HepG2 (cell line): ENCODE measurements at regions not wholly inside any gene's neighbourhood (a gene's known extent, or its start where the extent isn't known, plus 50 kb on each side); places are given as distances from the start of the nearest gene placed in this dataset.

Experiments used
- ATAC-seq: fragments of 200-7000 bp; cut with Tn5 transposase; 3 replicates; pipeline ENCODE4 v1.9.1; 2020; ENCODE audit warnings: mild to moderate bottlenecking, moderate library complexity
- BruUV-seq: library from RNA; stranded (reverse); fragments of 400-500 nt; replicated peaks from 2 replicates; lab custom pipeline; 2021; lab: Mats Ljungman, UMichigan
- CTCF ChIA-PET: fragments of 300-600 bp; formaldehyde crosslinking; extraction: SDS; loops from one replicate; lab custom pipeline; 2021; ENCODE audit warnings: low total read pairs, inconsistent platforms, low intra/inter-chr PET ratio; lab: Yijun Ruan, JAX
- POLR2A ChIA-PET: fragments of 350-600 bp; sonication (Branson Sonifier 250); formaldehyde crosslinking; loops from one replicate; lab custom pipeline; 2020; ENCODE audit warnings: antibody characterized with exemption, inconsistent platforms; lab: Yijun Ruan, JAX
- DNase-seq: peaks from one replicate; pipeline ENCODE4 v3.0.0-alpha.2; 2015; ENCODE audit warnings: low spot score
- FAIRE-seq: peaks from 3 replicates; lab custom pipeline; 2011; peaks lifted over from hg19 to GRCh38; lab: Jason Lieb, UNC
- H2AFZ ChIP-seq: one replicate; pipeline ENCODE4 v1.6.1; 2011; ENCODE audit warnings: low read length, inconsistent platforms
- H3K27ac ChIP-seq: fragments of 300-600 bp; 3 replicates; pipeline ENCODE4 v1.8.0; 2011; ENCODE audit warnings: mixed run types, mild to moderate bottlenecking, mixed read lengths, low read length, inconsistent platforms; ENCODE audit not compliant: insufficient read depth; ENCODE audit errors: extremely low read length
- H3K27me3 ChIP-seq, 2 experiments: fragments of 200-600 bp in 1 of 2; 2 replicates in 1 of 2; 3 replicates in 1 of 2; pipeline versions ENCODE4 v1.6.0 to v1.8.0; 2011; ENCODE audit warnings: low read length in 2 of 2, mild to moderate bottlenecking in 2 of 2, moderate library complexity in 2 of 2, inconsistent platforms in 1 of 2; ENCODE audit not compliant: insufficient read depth in 2 of 2, control insufficient read depth in 1 of 2
- H3K36me3 ChIP-seq, 2 experiments: fragments of 200-600 bp in 1 of 2; replicated peaks in 1 of 2; 2 replicates in 1 of 2; 3 replicates in 1 of 2; pipeline versions ENCODE4 v1.5.1 to v1.8.0; 2011; ENCODE audit warnings: low read length in 2 of 2, inconsistent platforms in 1 of 2; ENCODE audit not compliant: insufficient read depth in 2 of 2, control insufficient read depth in 1 of 2
- H3K4me1 ChIP-seq: 2 replicates; pipeline ENCODE4 v1.5.1; 2012; ENCODE audit warnings: low read length, inconsistent platforms; ENCODE audit not compliant: insufficient read depth
- H3K4me2 ChIP-seq: 2 replicates; pipeline ENCODE4 v1.6.0; 2011; ENCODE audit warnings: low read depth, low read length, inconsistent platforms
- H3K4me3 ChIP-seq, 3 experiments: fragments of 200-600 bp in 1 of 3; sonication (generic), shearing (Covaris generic) in 1 of 3; replicated peaks in 1 of 3; 2 replicates each; pipeline ENCODE4 v1.5.1; 2011 to 2016; ENCODE audit warnings: low read length in 3 of 3, inconsistent platforms in 2 of 3, low read depth in 2 of 3, mild to moderate bottlenecking in 2 of 3, control low read depth in 1 of 3, mixed read lengths in 1 of 3; ENCODE audit not compliant: insufficient read depth in 1 of 3
- H3K79me2 ChIP-seq: one replicate; pipeline ENCODE4 v1.6.1; 2011; ENCODE audit warnings: low read length, inconsistent platforms; ENCODE audit not compliant: insufficient read depth
- H3K9ac ChIP-seq: 2 replicates; pipeline ENCODE4 v1.6.0; 2011; ENCODE audit warnings: mild to moderate bottlenecking, low read depth, low read length, inconsistent platforms; ENCODE audit not compliant: insufficient read depth
- H3K9me3 ChIP-seq: 2 replicates; pipeline ENCODE4 v1.5.1; 2012; ENCODE audit warnings: mild to moderate bottlenecking, low read length
- H4K20me1 ChIP-seq: 2 replicates; pipeline ENCODE4 v1.6.0; 2011; ENCODE audit warnings: inconsistent platforms, mild to moderate bottlenecking, low read length, moderate library complexity; ENCODE audit not compliant: insufficient read depth
- ATRX ChIP-seq: sonication (generic); formaldehyde crosslinking; IDR thresholded peaks from 2 replicates; pipeline ENCODE4 v1.4.0; 2020; ENCODE audit warnings: missing genetic modification reagents, borderline replicate concordance
- GATAD1 ChIP-seq: IDR thresholded peaks from 2 replicates; pipeline ENCODE4 v1.6.1; 2016; ENCODE audit warnings: missing genetic modification reagents, missing compliant biosample characterization
- HHEX ChIP-seq: IDR thresholded peaks from 2 replicates; pipeline ENCODE4 v1.6.1; 2016; ENCODE audit warnings: control low read depth
- HOXA5 ChIP-seq: sonication (generic); formaldehyde crosslinking; IDR thresholded peaks from 2 replicates; pipeline ENCODE4 v1.4.0; 2020; ENCODE audit warnings: missing genetic modification reagents
- MED13 ChIP-seq: sonication (generic); formaldehyde crosslinking; IDR thresholded peaks from 2 replicates; pipeline ENCODE4 v1.5.0; 2020; ENCODE audit warnings: missing genetic modification reagents
- NFIB ChIP-seq: sonication (generic); formaldehyde crosslinking; IDR thresholded peaks from 2 replicates; pipeline ENCODE4 v1.9.0; 2021; ENCODE audit warnings: missing genetic modification reagents, mild to moderate bottlenecking, borderline replicate concordance
- NFIC ChIP-seq: IDR thresholded peaks from 2 replicates; pipeline ENCODE4 v1.6.1; 2012; ENCODE audit warnings: mild to moderate bottlenecking, low read length, inconsistent platforms
- RAD51 ChIP-seq: fragments of 450-650 bp; IDR thresholded peaks from 2 replicates; pipeline ENCODE4 v1.6.1; 2016; ENCODE audit warnings: borderline replicate concordance
- ZNF484 ChIP-seq: sonication (generic); formaldehyde crosslinking; IDR thresholded peaks from 2 replicates; pipeline ENCODE4 v1.5.1; 2020; ENCODE audit warnings: mild to moderate bottlenecking, low read depth, missing genetic modification reagents, borderline replicate concordance
- WGBS: methylation state at CpG from one replicate; pipeline ENCODE4 v1.1.6; 2017; ENCODE audit warnings: low lambda C conversion rate; 5-methylcytosine and 5-hydroxymethylcytosine counted together
- in situ Hi-C: cut with HindIII; loops from 2 replicates; pipeline ENCODE4 v1.10.0; 2017; ENCODE audit warnings: low pct_unique_long_range_greater_than_20kb; ENCODE audit not compliant: extremely low pct_ligation_motif_present
- intact Hi-C: fragments of 100-400 bp; cut with micrococcal nuclease; formaldehyde crosslinking; loops from one replicate; pipeline ENCODE4 v1.10.0; 2022; ENCODE audit not compliant: unreplicated experiment
- TF ChIP-seq, protein P1 (sequence below): sonication (generic); formaldehyde crosslinking; IDR thresholded peaks from 2 replicates; pipeline ENCODE4 v1.4.0; 2020; ENCODE audit warnings: low read depth, mild to moderate bottlenecking, missing genetic modification reagents
- TF ChIP-seq, protein P2 (sequence below): sonication (generic); formaldehyde crosslinking; IDR thresholded peaks from 2 replicates; pipeline ENCODE4 v1.5.1; 2020; ENCODE audit warnings: mild to moderate bottlenecking, moderate library complexity, missing genetic modification reagents
- TF ChIP-seq, protein P3 (sequence below): sonication (generic); formaldehyde crosslinking; IDR thresholded peaks from 2 replicates; pipeline ENCODE4 v1.4.0; 2020; ENCODE audit warnings: mild to moderate bottlenecking, missing genetic modification reagents
- TF ChIP-seq, protein P4 (sequence below): sonication (generic); formaldehyde crosslinking; IDR thresholded peaks from 2 replicates; pipeline ENCODE4 v1.4.0; 2020; ENCODE audit warnings: mild to moderate bottlenecking, missing genetic modification reagents

DNA sequence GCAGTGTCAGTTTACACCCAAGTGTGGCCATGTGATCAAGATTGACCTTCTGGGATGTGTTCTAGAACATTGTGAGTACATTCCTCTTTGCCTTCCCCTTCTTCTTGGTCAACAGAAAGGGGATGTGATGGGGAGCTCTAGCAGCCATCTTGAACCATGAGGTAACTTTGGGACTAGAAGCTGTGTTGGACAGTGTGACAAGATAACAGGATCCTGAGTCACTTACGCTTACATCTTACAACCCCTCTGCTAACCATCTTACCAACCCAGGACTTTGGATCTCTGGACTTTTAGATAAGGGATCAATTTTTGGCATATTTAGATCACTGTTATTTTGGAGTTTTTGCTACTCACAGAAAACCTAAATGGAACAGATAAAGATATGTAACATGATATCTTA is 625.6 kb downstream of the BCOR start:
- no peaks in the 10 kb centered on the region for H4K20me1 ChIP-seq
- BruUV-seq = no TSS peak
- DNase-seq (no peak), FAIRE-seq (no peak), ATAC-seq (no peak)
- H3K27me3 ChIP-seq = no peaks in the 10 kb centered on the region
- ChIA-PET CTCF (no interaction called here), POLR2A (no interaction called here)
- H3K36me3 ChIP-seq = no peaks in the 10 kb centered on the region
- no peak overlapping the region for H3K4me2 ChIP-seq
- no peaks in the 10 kb centered on the region for H3K79me2 ChIP-seq
- H3K4me1 ChIP-seq = no peaks in the 10 kb centered on the region
- H3K9me3 ChIP-seq = no peaks in the 10 kb centered on the region
- no peak overlapping the region for H2AFZ ChIP-seq
- 100% methylated on average over 1 of the region's 1 CpG for WGBS
- H3K4me3 ChIP-seq = no peak overlapping the region
- H3K9ac ChIP-seq = no peak overlapping the region
- intact Hi-C loops (no loop called here), in situ Hi-C loops (no loop called here)
- H3K27ac ChIP-seq = no peak overlapping the region
- TF ChIP-seq MED13 (CRISPR knock-in tag) (no peak), GATAD1 (CRISPR knock-in tag) (no peak), HOXA5 (no peak), NFIC (no peak), NFIB (no peak), ZNF484 (CRISPR knock-in tag) (no peak), RAD51 (no peak), HHEX (no peak), ATRX (CRISPR knock-in tag) (no peak)
- TF ChIP-seq, protein P1, sequence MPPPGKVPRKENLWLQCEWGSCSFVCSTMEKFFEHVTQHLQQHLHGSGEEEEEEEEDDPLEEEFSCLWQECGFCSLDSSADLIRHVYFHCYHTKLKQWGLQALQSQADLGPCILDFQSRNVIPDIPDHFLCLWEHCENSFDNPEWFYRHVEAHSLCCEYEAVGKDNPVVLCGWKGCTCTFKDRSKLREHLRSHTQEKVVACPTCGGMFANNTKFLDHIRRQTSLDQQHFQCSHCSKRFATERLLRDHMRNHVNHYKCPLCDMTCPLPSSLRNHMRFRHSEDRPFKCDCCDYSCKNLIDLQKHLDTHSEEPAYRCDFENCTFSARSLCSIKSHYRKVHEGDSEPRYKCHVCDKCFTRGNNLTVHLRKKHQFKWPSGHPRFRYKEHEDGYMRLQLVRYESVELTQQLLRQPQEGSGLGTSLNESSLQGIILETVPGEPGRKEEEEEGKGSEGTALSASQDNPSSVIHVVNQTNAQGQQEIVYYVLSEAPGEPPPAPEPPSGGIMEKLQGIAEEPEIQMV (CRISPR knock-in tag) = no peak
- TF ChIP-seq, protein P2, sequence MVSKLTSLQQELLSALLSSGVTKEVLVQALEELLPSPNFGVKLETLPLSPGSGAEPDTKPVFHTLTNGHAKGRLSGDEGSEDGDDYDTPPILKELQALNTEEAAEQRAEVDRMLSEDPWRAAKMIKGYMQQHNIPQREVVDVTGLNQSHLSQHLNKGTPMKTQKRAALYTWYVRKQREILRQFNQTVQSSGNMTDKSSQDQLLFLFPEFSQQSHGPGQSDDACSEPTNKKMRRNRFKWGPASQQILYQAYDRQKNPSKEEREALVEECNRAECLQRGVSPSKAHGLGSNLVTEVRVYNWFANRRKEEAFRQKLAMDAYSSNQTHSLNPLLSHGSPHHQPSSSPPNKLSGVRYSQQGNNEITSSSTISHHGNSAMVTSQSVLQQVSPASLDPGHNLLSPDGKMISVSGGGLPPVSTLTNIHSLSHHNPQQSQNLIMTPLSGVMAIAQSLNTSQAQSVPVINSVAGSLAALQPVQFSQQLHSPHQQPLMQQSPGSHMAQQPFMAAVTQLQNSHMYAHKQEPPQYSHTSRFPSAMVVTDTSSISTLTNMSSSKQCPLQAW = no peak
- TF ChIP-seq, protein P3, sequence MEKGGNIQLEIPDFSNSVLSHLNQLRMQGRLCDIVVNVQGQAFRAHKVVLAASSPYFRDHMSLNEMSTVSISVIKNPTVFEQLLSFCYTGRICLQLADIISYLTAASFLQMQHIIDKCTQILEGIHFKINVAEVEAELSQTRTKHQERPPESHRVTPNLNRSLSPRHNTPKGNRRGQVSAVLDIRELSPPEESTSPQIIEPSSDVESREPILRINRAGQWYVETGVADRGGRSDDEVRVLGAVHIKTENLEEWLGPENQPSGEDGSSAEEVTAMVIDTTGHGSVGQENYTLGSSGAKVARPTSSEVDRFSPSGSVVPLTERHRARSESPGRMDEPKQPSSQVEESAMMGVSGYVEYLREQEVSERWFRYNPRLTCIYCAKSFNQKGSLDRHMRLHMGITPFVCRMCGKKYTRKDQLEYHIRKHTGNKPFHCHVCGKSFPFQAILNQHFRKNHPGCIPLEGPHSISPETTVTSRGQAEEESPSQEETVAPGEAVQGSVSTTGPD (CRISPR knock-in tag) = no peak
- TF ChIP-seq, protein P4, sequence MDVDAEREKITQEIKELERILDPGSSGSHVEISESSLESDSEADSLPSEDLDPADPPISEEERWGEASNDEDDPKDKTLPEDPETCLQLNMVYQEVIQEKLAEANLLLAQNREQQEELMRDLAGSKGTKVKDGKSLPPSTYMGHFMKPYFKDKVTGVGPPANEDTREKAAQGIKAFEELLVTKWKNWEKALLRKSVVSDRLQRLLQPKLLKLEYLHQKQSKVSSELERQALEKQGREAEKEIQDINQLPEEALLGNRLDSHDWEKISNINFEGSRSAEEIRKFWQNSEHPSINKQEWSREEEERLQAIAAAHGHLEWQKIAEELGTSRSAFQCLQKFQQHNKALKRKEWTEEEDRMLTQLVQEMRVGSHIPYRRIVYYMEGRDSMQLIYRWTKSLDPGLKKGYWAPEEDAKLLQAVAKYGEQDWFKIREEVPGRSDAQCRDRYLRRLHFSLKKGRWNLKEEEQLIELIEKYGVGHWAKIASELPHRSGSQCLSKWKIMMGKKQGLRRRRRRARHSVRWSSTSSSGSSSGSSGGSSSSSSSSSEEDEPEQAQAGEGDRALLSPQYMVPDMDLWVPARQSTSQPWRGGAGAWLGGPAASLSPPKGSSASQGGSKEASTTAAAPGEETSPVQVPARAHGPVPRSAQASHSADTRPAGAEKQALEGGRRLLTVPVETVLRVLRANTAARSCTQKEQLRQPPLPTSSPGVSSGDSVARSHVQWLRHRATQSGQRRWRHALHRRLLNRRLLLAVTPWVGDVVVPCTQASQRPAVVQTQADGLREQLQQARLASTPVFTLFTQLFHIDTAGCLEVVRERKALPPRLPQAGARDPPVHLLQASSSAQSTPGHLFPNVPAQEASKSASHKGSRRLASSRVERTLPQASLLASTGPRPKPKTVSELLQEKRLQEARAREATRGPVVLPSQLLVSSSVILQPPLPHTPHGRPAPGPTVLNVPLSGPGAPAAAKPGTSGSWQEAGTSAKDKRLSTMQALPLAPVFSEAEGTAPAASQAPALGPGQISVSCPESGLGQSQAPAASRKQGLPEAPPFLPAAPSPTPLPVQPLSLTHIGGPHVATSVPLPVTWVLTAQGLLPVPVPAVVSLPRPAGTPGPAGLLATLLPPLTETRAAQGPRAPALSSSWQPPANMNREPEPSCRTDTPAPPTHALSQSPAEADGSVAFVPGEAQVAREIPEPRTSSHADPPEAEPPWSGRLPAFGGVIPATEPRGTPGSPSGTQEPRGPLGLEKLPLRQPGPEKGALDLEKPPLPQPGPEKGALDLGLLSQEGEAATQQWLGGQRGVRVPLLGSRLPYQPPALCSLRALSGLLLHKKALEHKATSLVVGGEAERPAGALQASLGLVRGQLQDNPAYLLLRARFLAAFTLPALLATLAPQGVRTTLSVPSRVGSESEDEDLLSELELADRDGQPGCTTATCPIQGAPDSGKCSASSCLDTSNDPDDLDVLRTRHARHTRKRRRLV (CRISPR knock-in tag) = no peak
